Bronchial epithelial cell (primary cell): ENCODE measurements at regions not wholly inside any gene's neighbourhood (a gene's known extent, or its start where the extent isn't known, plus 50 kb on each side); places are given as distances from the start of the nearest gene placed in this dataset.
A peak's percentile ranks its signal among the peaks of the same experiment; 100 is the strongest.
"Not testable (repeated sequence)": the region's sequence is repeated elsewhere in the genome, so short reads cannot be mapped to it uniquely, and the experiment has no call there.

Source experiments
- DNase-seq: peaks from one replicate; pipeline ENCODE4 v3.0.0-alpha.2; 2010; ENCODE audit warnings: low read depth
- FAIRE-seq: peaks from 2 replicates; lab custom pipeline; 2011; peaks lifted over from hg19 to GRCh38; lab: Jason Lieb, UNC
- H3K27me3 ChIP-seq: 2 replicates; pipeline ENCODE4 v1.5.1; 2011; ENCODE audit warnings: low read length; ENCODE audit not compliant: control insufficient read depth, insufficient read depth
- H3K36me3 ChIP-seq: 2 replicates; pipeline ENCODE4 v1.5.1; 2011; ENCODE audit warnings: low read length; ENCODE audit not compliant: control insufficient read depth, insufficient read depth
- H3K4me3 ChIP-seq: 2 replicates; pipeline ENCODE4 v1.5.1; 2011; ENCODE audit warnings: mild to moderate bottlenecking, low read depth, low read length, control low read depth
- TF ChIP-seq, protein P1 (sequence below): IDR thresholded peaks from 2 replicates; pipeline ENCODE4 v1.5.1; 2011; ENCODE audit warnings: mild to moderate bottlenecking, moderate library complexity, low read length, control low read depth, inconsistent platforms; ENCODE audit not compliant: insufficient read depth, severe bottlenecking

DNA sequence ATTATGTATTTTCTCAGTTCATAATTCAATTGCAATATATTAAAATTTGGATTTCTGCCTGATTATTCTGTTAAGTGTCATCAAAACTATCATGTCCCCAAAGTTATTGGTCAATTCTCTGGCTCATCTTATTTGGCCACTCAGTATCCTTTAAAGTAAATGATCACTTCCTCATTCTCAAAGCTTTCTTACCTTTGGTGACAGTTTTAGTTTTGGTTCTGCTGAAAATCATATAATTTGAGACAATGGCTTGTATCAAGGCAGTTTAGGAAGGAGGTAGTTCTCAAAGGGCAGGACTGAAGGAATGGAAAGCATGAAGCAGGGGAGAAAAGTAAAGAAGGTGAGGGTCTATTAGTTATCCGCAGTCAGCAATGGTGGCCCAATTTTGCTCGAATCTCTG lies 1832.1 kb downstream of the ARAP2 start:
- TF ChIP-seq, protein P1, sequence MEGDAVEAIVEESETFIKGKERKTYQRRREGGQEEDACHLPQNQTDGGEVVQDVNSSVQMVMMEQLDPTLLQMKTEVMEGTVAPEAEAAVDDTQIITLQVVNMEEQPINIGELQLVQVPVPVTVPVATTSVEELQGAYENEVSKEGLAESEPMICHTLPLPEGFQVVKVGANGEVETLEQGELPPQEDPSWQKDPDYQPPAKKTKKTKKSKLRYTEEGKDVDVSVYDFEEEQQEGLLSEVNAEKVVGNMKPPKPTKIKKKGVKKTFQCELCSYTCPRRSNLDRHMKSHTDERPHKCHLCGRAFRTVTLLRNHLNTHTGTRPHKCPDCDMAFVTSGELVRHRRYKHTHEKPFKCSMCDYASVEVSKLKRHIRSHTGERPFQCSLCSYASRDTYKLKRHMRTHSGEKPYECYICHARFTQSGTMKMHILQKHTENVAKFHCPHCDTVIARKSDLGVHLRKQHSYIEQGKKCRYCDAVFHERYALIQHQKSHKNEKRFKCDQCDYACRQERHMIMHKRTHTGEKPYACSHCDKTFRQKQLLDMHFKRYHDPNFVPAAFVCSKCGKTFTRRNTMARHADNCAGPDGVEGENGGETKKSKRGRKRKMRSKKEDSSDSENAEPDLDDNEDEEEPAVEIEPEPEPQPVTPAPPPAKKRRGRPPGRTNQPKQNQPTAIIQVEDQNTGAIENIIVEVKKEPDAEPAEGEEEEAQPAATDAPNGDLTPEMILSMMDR: no peak
- no peaks in the 10 kb centered on the region for H3K36me3 ChIP-seq
- DNase-seq (no peak), FAIRE-seq (no peak)
- H3K27me3 ChIP-seq: no peaks in the 10 kb centered on the region
- H3K4me3 ChIP-seq: no peak overlapping the region

DNA sequence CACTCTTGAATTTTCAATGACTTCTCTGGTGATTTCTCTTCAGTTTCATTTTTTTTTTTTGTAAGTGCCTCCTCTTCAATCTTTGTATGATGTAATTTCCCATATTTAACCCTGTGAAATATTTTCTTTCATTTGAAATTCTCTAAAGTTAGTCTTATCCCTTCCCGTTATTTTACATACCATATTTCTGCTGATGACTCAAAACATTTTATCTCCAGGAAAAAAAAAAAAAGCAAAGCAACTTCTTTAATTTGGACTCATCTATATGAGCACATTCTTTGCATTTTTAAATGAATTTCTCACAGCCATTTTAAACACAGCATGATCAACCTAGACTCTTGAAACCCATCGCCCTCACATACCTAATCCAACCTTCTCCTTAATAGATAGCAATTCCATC lies 1831.4 kb downstream of the ARAP2 start:
- TF ChIP-seq, protein P1: no peak
- no peaks in the 10 kb centered on the region for H3K27me3 ChIP-seq
- H3K4me3 ChIP-seq: no peak overlapping the region
- FAIRE-seq (no peak), DNase-seq (no peak)
- no peaks in the 10 kb centered on the region for H3K36me3 ChIP-seq

DNA sequence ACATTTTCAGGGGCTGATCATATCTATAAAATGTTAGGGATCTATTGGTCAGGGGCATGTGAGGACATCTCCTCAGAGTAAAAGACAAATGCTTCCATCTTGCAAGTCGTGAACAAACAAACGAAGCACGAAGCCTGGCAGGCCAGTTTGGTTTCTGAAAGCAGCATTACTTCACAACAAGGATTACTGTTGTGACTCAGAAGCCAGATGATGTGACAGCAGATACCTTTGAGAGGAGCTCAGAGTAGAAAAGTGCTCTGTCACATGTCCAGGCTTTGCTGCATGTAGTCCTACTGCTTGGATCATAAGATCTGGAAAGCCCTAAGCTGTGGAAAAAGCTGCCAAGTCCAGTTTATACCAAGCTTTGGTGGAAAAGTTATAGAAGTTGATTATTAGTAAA lies 1827.2 kb downstream of the ARAP2 start:
- TF ChIP-seq, protein P1: no peak
- peak; percentile 10 for DNase-seq
- no peaks in the 10 kb centered on the region for H3K27me3 ChIP-seq
- no peaks in the 10 kb centered on the region for H3K36me3 ChIP-seq
- no peak overlapping the region for H3K4me3 ChIP-seq
- no peak for FAIRE-seq

DNA sequence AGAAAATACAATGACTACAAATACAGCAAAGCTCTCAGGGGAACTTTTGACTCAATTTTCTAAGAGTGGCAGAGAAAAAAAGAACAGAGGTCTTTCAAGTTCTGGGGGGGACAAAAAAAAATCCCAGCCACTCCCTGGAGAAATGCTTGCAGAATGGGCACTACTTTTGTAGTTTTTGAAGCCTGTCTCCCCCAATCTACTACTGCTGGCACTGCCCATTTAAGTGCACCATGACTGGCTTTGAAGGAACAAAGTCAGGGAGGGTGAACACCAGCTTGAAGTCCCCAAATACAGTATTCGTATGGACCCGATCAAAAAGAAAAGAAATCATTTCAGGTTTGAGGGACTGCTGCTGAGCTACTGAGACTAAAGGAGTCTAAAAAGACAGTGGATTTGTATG lies 1824.4 kb downstream of the ARAP2 start:
- H3K36me3 ChIP-seq: no peaks in the 10 kb centered on the region
- no peak for DNase-seq
- H3K4me3 ChIP-seq: no peak overlapping the region
- TF ChIP-seq, protein P1: no peak
- FAIRE-seq: no peak
- no peaks in the 10 kb centered on the region for H3K27me3 ChIP-seq

DNA sequence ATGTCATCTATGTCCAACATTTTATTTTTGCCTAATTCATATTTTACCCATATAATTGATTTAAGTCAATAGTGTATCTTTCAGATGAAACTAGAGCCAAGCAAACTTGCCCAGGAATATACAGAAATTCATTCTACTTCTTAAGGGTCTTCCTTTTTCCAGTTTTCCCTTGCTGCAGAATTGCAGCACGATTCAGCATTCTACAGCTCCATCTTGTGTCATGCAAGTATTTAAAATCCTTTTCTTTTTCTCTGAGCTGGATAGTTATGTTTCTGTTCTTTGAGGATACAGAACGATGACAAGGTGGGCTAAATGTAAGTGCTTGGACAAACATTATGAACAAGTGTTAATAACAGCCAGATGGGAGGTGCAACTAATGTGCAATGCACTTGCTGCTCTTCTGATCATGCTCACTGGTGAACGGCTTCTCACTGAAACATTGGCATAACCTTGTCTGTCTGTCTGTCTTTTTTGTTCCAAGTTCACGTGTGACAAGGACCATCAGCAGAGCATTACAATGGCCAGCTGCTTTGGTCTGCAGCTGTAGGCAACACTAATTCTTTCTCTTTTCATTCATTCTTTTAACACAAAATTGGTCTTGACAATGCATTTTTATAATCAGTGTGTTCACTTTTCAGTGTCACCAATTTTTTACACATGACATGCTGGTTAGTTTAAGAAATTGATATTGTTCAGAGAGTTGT lies 1821.7 kb downstream of the ARAP2 start:
- H3K36me3 ChIP-seq: no peaks in the 10 kb centered on the region
- H3K27me3 ChIP-seq: no peaks in the 10 kb centered on the region
- FAIRE-seq (no peak), DNase-seq (peak; percentile 5)
- TF ChIP-seq, protein P1: no peak
- no peak overlapping the region for H3K4me3 ChIP-seq

DNA sequence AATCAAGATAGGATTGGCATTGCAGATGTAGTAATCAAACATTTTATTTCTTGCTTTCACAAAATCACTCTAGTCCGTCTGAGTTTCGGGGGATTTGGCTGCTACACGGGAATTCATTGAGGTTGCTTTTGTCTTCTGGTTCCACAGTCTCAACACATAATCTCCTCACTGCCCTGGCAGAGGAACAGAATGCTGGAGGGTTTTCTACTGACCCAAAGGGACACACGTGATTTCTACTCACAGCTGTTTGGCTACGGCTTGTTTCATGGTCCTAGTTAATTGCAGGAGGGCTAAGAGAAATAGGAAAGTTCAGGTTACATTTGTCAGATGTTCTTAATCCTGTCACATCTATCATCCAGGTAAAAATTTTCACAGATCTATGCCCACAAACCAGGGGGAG lies 1811.6 kb downstream of the ARAP2 start:
- Histone ChIP-seq H3K36me3 (no peaks in the 10 kb centered on the region), H3K4me3 (no peak overlapping the region), H3K27me3 (no peaks in the 10 kb centered on the region)
- DNase-seq (no peak), FAIRE-seq (no peak)
- TF ChIP-seq, protein P1: no peak

DNA sequence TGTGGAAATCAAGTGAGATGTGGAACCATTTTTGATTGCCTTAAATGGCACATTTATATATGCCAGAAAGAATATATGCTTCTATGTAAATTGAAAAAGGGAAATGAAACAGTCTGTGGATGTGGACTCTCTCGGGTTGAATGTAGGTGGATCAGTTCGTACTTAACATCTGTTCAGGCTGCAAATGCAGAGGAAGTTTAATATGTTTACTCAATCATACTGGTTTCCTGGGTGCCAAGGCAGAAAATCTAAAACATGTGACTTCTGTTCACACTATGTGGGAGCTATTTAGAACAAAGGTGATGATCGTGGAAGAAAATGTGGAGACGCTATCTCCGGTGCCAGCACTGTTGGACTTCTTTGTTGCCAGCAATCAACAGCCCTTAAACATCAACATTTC lies 1809.9 kb downstream of the ARAP2 start:
- not testable (repeated sequence) for H3K36me3 ChIP-seq, FAIRE-seq, DNase-seq, H3K4me3 ChIP-seq, H3K27me3 ChIP-seq
